H9 (cell line): ENCODE measurements at regions not wholly inside any gene's neighbourhood (a gene's known extent, or its start where the extent isn't known, plus 50 kb on each side); places are given as distances from the start of the nearest gene placed in this dataset.

Experiments
- DNase-seq: peaks from one replicate; pipeline ENCODE4 v3.0.0-alpha.2; 2017
- H2AFZ ChIP-seq: one replicate; pipeline ENCODE4 v1.6.1; 2013; ENCODE audit warnings: mild to moderate bottlenecking, low read length, control low read depth, moderate library complexity
- H2AK5ac ChIP-seq: 2 replicates; pipeline ENCODE4 v1.6.1; 2013; ENCODE audit warnings: low read length, control low read depth, mixed read lengths; ENCODE audit not compliant: insufficient read length
- H2BK120ac ChIP-seq: one replicate; pipeline ENCODE4 v1.6.1; 2013; ENCODE audit warnings: low read depth, mild to moderate bottlenecking, low read length, control low read depth, inconsistent platforms; ENCODE audit not compliant: poor library complexity, severe bottlenecking
- H2BK12ac ChIP-seq: 2 replicates; pipeline ENCODE4 v1.6.1; 2013; ENCODE audit warnings: low read length, control low read depth, mixed read lengths, low read depth; ENCODE audit not compliant: insufficient read length
- H2BK15ac ChIP-seq: 2 replicates; pipeline ENCODE4 v1.6.1; 2013; ENCODE audit warnings: low read depth, low read length, control low read depth
- H2BK20ac ChIP-seq: one replicate; pipeline ENCODE4 v1.6.1; 2013; ENCODE audit warnings: low read depth, mild to moderate bottlenecking, low read length, control low read depth, inconsistent platforms; ENCODE audit not compliant: poor library complexity, severe bottlenecking
- H2BK5ac ChIP-seq: 2 replicates; pipeline ENCODE4 v1.6.1; 2013; ENCODE audit warnings: low read length, control low read depth, mixed read lengths; ENCODE audit not compliant: insufficient read length
- H3K14ac ChIP-seq: 2 replicates; pipeline ENCODE4 v1.6.1; 2013; ENCODE audit warnings: low read length, control low read depth; ENCODE audit not compliant: insufficient read depth
- H3K18ac ChIP-seq: 2 replicates; pipeline ENCODE4 v1.6.1; 2013; ENCODE audit warnings: low read depth, mild to moderate bottlenecking, mixed read lengths, low read length, control low read depth; ENCODE audit not compliant: insufficient read length
- H3K23ac ChIP-seq: 2 replicates; pipeline ENCODE4 v1.6.1; 2013; ENCODE audit warnings: low read length, control low read depth, mixed read lengths, low read depth; ENCODE audit not compliant: insufficient read length
- H3K23me2 ChIP-seq: 2 replicates; pipeline ENCODE4 v1.6.1; 2013; ENCODE audit warnings: low read depth, mild to moderate bottlenecking, mixed read lengths, low read length, control low read depth; ENCODE audit not compliant: insufficient read length, poor library complexity, severe bottlenecking
- H3K27ac ChIP-seq: 2 replicates; pipeline ENCODE4 v1.5.1; 2013; ENCODE audit warnings: low read length, control low read depth, mixed read lengths, low read depth; ENCODE audit not compliant: insufficient read length
- H3K27me3 ChIP-seq: 2 replicates; pipeline ENCODE4 v1.6.1; 2013; ENCODE audit warnings: low read length, control low read depth, inconsistent platforms; ENCODE audit not compliant: insufficient read depth
- H3K4ac ChIP-seq: 2 replicates; pipeline ENCODE4 v1.6.1; 2013; ENCODE audit warnings: low read depth, mild to moderate bottlenecking, control low read depth, inconsistent platforms, low read length, moderate library complexity
- H3K4me1 ChIP-seq: 2 replicates; pipeline ENCODE4 v1.6.1; 2013; ENCODE audit warnings: low read length, control low read depth, inconsistent platforms; ENCODE audit not compliant: insufficient read depth
- H3K4me2 ChIP-seq: 2 replicates; pipeline ENCODE4 v1.6.1; 2013; ENCODE audit warnings: low read length, control low read depth, mixed read lengths; ENCODE audit not compliant: insufficient read length, insufficient read depth
- H3K56ac ChIP-seq: 2 replicates; pipeline ENCODE4 v1.6.1; 2013; ENCODE audit warnings: low read depth, mild to moderate bottlenecking, mixed read lengths, low read length, control low read depth; ENCODE audit not compliant: insufficient read length
- H3K79me1 ChIP-seq: 2 replicates; pipeline ENCODE4 v1.6.1; 2013; ENCODE audit warnings: low read depth, mild to moderate bottlenecking, moderate library complexity, low read length, control low read depth, inconsistent platforms; ENCODE audit not compliant: insufficient read depth, poor library complexity, severe bottlenecking
- H3K79me2 ChIP-seq: 2 replicates; pipeline ENCODE4 v1.6.1; 2013; ENCODE audit warnings: low read length, control low read depth, inconsistent platforms; ENCODE audit not compliant: insufficient read depth
- H3K9ac ChIP-seq: 2 replicates; pipeline ENCODE4 v1.6.1; 2013; ENCODE audit warnings: low read length, control low read depth, mixed read lengths; ENCODE audit not compliant: insufficient read length; ENCODE audit errors: extremely low read depth
- H3K9me3 ChIP-seq: one replicate; pipeline ENCODE4 v1.6.1; 2013; ENCODE audit warnings: low read depth, low read length, inconsistent platforms; ENCODE audit not compliant: control insufficient read depth
- H3T11ph ChIP-seq: one replicate; pipeline ENCODE4 v1.6.1; 2013; ENCODE audit warnings: mild to moderate bottlenecking, low read length, control low read depth, inconsistent platforms
- H4K20me1 ChIP-seq: one replicate; pipeline ENCODE4 v1.6.1; 2013; ENCODE audit not compliant: control insufficient read depth, insufficient read length, insufficient read depth
- H4K5ac ChIP-seq: 2 replicates; pipeline ENCODE4 v1.6.1; 2013; ENCODE audit warnings: low read depth, mild to moderate bottlenecking, mixed read lengths, low read length, control low read depth; ENCODE audit not compliant: insufficient read length
- H4K8ac ChIP-seq: replicated peaks from 2 replicates; pipeline ENCODE4 v1.6.1; 2013; ENCODE audit warnings: low read length, control low read depth, mixed read lengths, low read depth; ENCODE audit not compliant: insufficient read length
- H4K91ac ChIP-seq: 2 replicates; pipeline ENCODE4 v1.6.1; 2013; ENCODE audit warnings: low read depth, mild to moderate bottlenecking, moderate library complexity, mixed read lengths, low read length, control low read depth; ENCODE audit not compliant: insufficient read length
- H3K27ac Mint-ChIP-seq, 3 experiments: 2 replicates in 2 of 3; 3 replicates in 1 of 3; pipeline ENCODE4 v1.8.0; 2020 to 2021; ENCODE audit warnings: mixed read lengths in 3 of 3, mild to moderate bottlenecking in 1 of 3, moderate library complexity in 1 of 3
- H3K27me3 Mint-ChIP-seq: 2 replicates; pipeline ENCODE4 v1.8.0; 2021; ENCODE audit warnings: low read depth, mild to moderate bottlenecking, moderate library complexity, mixed read lengths
- H3K36me3 Mint-ChIP-seq, 3 experiments: 2 replicates in 2 of 3; 3 replicates in 1 of 3; pipeline ENCODE4 v1.8.0; 2020 to 2021; ENCODE audit warnings: low read depth in 3 of 3, mixed read lengths in 3 of 3; ENCODE audit not compliant: insufficient read depth in 1 of 3
- H3K4me1 Mint-ChIP-seq, 2 experiments: 2 replicates each; pipeline ENCODE4 v1.8.0; 2020; ENCODE audit warnings: mixed read lengths in 2 of 2
- H3K4me3 Mint-ChIP-seq, 2 experiments: 2 replicates in 1 of 2; 3 replicates in 1 of 2; pipeline ENCODE4 v1.8.0; 2020 to 2021; ENCODE audit warnings: mild to moderate bottlenecking in 2 of 2, mixed read lengths in 2 of 2, moderate library complexity in 1 of 2
- H3K9me3 Mint-ChIP-seq, 2 experiments: 2 replicates in 1 of 2; 3 replicates in 1 of 2; pipeline ENCODE4 v1.8.0; 2020; ENCODE audit warnings: mild to moderate bottlenecking in 2 of 2, mixed read lengths in 2 of 2, moderate library complexity in 1 of 2
- WGBS: extraction: QIAGEN DNeasy Blood & Tissue Kit; methylation state at CpG from one replicate; pipeline ENCODE4 v1.1.7; 2013; ENCODE audit warnings: missing lambda C conversion rate, low lambda C conversion rate, mixed read lengths; ENCODE audit not compliant: insufficient read length; ENCODE audit errors: extremely low coverage; 5-methylcytosine and 5-hydroxymethylcytosine counted together
- TF ChIP-seq, protein P1 (sequence below): fragments of 200-600 bp; sonication (generic); conservative IDR thresholded peaks from 3 replicates; pipeline ENCODE4 v1.8.0; 2021; ENCODE audit warnings: antibody characterized with exemption, mild to moderate bottlenecking

DNA sequence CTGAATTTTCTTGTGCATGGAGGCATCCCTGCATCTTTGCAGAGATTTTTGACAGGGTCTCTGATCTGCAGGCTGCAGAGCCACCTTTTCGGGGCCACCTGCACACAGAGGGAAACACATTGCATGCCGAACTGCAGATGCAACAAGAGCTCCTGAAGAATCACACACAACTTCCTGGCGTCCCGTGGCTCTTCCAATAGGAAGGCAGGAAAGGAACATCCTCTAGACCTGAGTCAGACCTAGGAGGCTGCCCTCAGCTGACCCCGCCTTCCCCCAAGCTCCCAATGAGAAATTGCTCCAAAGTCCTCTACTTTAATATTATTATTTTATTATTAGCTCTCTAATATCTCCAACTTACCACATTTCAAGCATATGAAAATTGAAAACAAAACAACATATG lies 213.2 kb upstream of the ARRDC4 start:
- H3K79me1 ChIP-seq: no peaks in the 10 kb centered on the region
- H2BK12ac ChIP-seq: no peak overlapping the region
- no peak overlapping the region for H2BK5ac ChIP-seq
- no peaks in the 10 kb centered on the region for H3K23me2 ChIP-seq
- TF ChIP-seq, protein P1, sequence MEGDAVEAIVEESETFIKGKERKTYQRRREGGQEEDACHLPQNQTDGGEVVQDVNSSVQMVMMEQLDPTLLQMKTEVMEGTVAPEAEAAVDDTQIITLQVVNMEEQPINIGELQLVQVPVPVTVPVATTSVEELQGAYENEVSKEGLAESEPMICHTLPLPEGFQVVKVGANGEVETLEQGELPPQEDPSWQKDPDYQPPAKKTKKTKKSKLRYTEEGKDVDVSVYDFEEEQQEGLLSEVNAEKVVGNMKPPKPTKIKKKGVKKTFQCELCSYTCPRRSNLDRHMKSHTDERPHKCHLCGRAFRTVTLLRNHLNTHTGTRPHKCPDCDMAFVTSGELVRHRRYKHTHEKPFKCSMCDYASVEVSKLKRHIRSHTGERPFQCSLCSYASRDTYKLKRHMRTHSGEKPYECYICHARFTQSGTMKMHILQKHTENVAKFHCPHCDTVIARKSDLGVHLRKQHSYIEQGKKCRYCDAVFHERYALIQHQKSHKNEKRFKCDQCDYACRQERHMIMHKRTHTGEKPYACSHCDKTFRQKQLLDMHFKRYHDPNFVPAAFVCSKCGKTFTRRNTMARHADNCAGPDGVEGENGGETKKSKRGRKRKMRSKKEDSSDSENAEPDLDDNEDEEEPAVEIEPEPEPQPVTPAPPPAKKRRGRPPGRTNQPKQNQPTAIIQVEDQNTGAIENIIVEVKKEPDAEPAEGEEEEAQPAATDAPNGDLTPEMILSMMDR: no peak
- H4K20me1 ChIP-seq: no peaks in the 10 kb centered on the region
- H3K79me2 ChIP-seq: no peaks in the 10 kb centered on the region
- H2AFZ ChIP-seq: no peak overlapping the region
- DNase-seq: peak; percentile 48
- no peak overlapping the region for H3K9ac ChIP-seq
- Mint-ChIP-seq H3K27me3 (no peaks in the 10 kb centered on the region), H3K27ac (no peak overlapping the region), H3K4me3 (no peak overlapping the region), H3K4me1 (peaks cover 10 to 16% of the 10 kb centered on the region in 2 experiments), H3K9me3 (no peaks in the 10 kb centered on the region), H3K36me3 (no peaks in the 10 kb centered on the region)
- no peaks in the 10 kb centered on the region for H3K9me3 ChIP-seq
- no peak overlapping the region for H2AK5ac ChIP-seq
- H3K4ac ChIP-seq: no peak overlapping the region
- H2BK20ac ChIP-seq: no peak overlapping the region
- no peak overlapping the region for H4K91ac ChIP-seq
- H3T11ph ChIP-seq: no peak overlapping the region
- no peak overlapping the region for H2BK120ac ChIP-seq
- H3K4me1 ChIP-seq: no peaks in the 10 kb centered on the region; the same call in 1 of the 2 replicates
- no peaks in the 10 kb centered on the region for H3K27me3 ChIP-seq
- H3K23ac ChIP-seq: no peak overlapping the region
- WGBS: no CpG with 5 or more reads among the region's 5 CpGs
- no peak overlapping the region for H3K14ac ChIP-seq
- no peak overlapping the region for H4K8ac ChIP-seq
- H3K27ac ChIP-seq: no peak overlapping the region
- H4K5ac ChIP-seq: no peak overlapping the region
- H3K18ac ChIP-seq: no peak overlapping the region
- H2BK15ac ChIP-seq: no peak overlapping the region
- no peak overlapping the region for H3K4me2 ChIP-seq
- no peak overlapping the region for H3K56ac ChIP-seq
